Neural crest cell (in vitro differentiated cells): ENCODE measurements at regions not wholly inside any gene's neighbourhood (a gene's known extent, or its start where the extent isn't known, plus 50 kb on each side); places are given as distances from the start of the nearest gene placed in this dataset.

ENCODE experiments used
- DNase-seq: peaks from one replicate; pipeline ENCODE4 v3.0.0; 2021; ENCODE audit warnings: low read depth, mixed read lengths, low spot score
- H3K27ac Mint-ChIP-seq: one replicate; pipeline ENCODE4 v1.8.0; 2021; ENCODE audit warnings: mild to moderate bottlenecking, mixed read lengths; ENCODE audit not compliant: unreplicated experiment
- H3K27me3 Mint-ChIP-seq: 2 replicates; pipeline ENCODE4 v1.8.0; 2021; ENCODE audit warnings: low read depth, mild to moderate bottlenecking, mixed read lengths
- H3K36me3 Mint-ChIP-seq: 2 replicates; pipeline ENCODE4 v1.8.0; 2021; ENCODE audit warnings: low read depth, mild to moderate bottlenecking, mixed read lengths
- H3K4me1 Mint-ChIP-seq: 2 replicates; pipeline ENCODE4 v1.8.0; 2021; ENCODE audit warnings: mixed read lengths
- H3K4me3 Mint-ChIP-seq: one replicate; pipeline ENCODE4 v1.8.0; 2021; ENCODE audit warnings: mild to moderate bottlenecking, mixed read lengths
- H3K9me3 Mint-ChIP-seq: 2 replicates; pipeline ENCODE4 v1.8.0; 2021; ENCODE audit warnings: mixed read lengths
- TF ChIP-seq, protein P1 (sequence below): fragments of 200-600 bp; sonication (generic); conservative IDR thresholded peaks from 2 replicates; pipeline ENCODE4 v1.5.0; 2021; ENCODE audit warnings: antibody characterized with exemption, mild to moderate bottlenecking

DNA sequence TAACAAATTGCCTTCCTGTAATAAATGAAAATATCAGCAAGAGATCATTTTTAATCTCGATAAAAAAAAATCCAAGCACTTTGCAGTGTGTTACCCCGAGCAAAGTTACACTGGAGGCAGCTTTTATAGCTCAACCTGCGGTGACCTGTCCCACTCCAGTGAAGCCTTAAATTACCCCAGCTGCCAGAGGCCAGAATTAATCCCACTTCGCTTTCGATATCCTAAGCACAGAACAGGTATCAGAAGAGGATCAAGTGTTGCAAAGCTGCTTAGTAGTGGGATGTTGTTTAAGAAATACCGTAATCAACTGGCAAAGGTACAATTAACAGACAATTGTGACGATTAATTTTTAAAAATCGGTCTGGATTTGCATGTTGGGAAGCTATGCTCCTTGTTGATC is 314.0 kb downstream of the AGTPBP1 start:
- no peak overlapping the region for H3K4me3 Mint-ChIP-seq
- TF ChIP-seq, protein P1, sequence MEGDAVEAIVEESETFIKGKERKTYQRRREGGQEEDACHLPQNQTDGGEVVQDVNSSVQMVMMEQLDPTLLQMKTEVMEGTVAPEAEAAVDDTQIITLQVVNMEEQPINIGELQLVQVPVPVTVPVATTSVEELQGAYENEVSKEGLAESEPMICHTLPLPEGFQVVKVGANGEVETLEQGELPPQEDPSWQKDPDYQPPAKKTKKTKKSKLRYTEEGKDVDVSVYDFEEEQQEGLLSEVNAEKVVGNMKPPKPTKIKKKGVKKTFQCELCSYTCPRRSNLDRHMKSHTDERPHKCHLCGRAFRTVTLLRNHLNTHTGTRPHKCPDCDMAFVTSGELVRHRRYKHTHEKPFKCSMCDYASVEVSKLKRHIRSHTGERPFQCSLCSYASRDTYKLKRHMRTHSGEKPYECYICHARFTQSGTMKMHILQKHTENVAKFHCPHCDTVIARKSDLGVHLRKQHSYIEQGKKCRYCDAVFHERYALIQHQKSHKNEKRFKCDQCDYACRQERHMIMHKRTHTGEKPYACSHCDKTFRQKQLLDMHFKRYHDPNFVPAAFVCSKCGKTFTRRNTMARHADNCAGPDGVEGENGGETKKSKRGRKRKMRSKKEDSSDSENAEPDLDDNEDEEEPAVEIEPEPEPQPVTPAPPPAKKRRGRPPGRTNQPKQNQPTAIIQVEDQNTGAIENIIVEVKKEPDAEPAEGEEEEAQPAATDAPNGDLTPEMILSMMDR = no peak
- no peaks in the 10 kb centered on the region for H3K27me3 Mint-ChIP-seq
- peaks cover 56% of the 10 kb centered on the region for H3K4me1 Mint-ChIP-seq
- DNase-seq = no peak
- H3K9me3 Mint-ChIP-seq = peaks cover 6% of the 10 kb centered on the region
- peak overlapping the region; percentile 4 for H3K27ac Mint-ChIP-seq
- H3K36me3 Mint-ChIP-seq = no peaks in the 10 kb centered on the region

DNA sequence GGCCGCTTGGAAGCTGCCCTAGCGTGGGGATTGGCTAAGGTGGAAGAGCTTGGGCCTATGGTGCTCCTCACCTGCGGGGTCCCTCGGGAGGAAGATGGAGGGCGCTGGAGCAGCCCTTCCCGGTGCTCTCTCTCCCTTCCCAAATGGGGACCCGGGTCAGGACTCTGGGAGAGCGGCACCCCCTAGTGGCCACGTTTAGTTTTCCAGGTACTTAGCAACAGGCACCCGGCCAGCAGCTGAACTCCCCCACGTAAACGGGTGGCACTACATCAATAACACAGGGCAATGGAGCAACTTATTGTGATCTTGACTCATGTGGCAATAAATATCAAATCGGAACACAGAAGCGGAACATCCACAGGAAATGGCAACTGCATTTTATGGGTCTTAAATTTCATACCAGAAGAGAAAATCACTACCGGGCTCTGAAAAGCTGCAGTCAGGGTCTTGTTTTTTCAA is 316.6 kb downstream of the AGTPBP1 start:
- H3K4me1 Mint-ChIP-seq = peaks cover 52% of the 10 kb centered on the region

DNA sequence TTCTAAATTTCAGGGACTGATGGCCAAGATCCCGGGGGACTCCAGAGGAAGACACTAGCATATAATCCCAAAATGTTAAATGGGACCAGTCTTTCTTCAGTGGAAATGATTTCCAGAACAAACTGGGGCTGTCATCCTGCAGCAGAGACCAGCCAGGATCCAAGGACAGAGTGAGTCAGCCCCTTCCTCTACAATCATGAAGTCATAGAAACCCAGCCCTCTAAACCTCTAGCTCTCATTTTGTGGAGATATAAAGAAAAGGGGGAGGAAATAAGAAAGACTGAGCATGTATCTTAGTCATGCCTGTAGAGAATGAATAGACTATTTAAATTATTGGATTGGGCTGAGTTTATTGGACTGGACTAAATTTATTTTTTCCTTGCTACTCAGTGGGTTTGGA is 318.3 kb downstream of the AGTPBP1 start:
- peaks cover 5% of the 10 kb centered on the region for H3K9me3 Mint-ChIP-seq
- H3K4me1 Mint-ChIP-seq = peaks cover 40% of the 10 kb centered on the region

More for the DNA sequence above, 316.6 kb downstream of the AGTPBP1 start:
- Mint-ChIP-seq H3K4me3 (no peak overlapping the region), H3K9me3 (peaks cover 5% of the 10 kb centered on the region), H3K27ac (no peak overlapping the region), H3K36me3 (no peaks in the 10 kb centered on the region), H3K27me3 (no peaks in the 10 kb centered on the region)
- TF ChIP-seq, protein P1 = peak; percentile 79
- peak; percentile 83 for DNase-seq

DNA sequence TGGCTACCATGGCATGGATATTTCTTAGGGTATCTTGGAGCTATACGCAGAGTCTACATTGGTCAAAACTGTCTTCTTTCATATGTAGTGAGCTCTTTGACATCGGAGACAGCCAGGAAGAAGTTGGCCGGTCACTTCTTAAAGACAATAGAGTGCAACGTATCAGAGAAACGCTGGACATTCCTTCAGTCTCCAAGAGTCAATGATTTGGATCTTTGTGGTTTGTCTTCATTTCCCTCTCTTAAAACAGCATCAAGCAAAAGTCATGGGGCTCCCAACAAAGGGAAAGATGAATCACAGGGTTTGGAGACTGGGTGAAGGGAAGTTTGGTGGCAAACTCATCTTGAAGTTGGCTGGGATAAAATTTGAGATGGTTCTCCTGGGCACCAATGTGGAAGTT is 320.1 kb downstream of the AGTPBP1 start:
- Mint-ChIP-seq H3K27me3 (no peaks in the 10 kb centered on the region), H3K36me3 (no peaks in the 10 kb centered on the region), H3K9me3 (peaks cover 5% of the 10 kb centered on the region), H3K27ac (no peak overlapping the region), H3K4me1 (peaks cover 25% of the 10 kb centered on the region), H3K4me3 (no peak overlapping the region)
- no peak for DNase-seq
- TF ChIP-seq, protein P1 = no peak

More for the DNA sequence above, 318.3 kb downstream of the AGTPBP1 start:
- no peaks in the 10 kb centered on the region for H3K27me3 Mint-ChIP-seq
- no peak overlapping the region for H3K4me3 Mint-ChIP-seq
- no peak for DNase-seq
- no peaks in the 10 kb centered on the region for H3K36me3 Mint-ChIP-seq
- H3K27ac Mint-ChIP-seq = no peak overlapping the region
- TF ChIP-seq, protein P1 = no peak

DNA sequence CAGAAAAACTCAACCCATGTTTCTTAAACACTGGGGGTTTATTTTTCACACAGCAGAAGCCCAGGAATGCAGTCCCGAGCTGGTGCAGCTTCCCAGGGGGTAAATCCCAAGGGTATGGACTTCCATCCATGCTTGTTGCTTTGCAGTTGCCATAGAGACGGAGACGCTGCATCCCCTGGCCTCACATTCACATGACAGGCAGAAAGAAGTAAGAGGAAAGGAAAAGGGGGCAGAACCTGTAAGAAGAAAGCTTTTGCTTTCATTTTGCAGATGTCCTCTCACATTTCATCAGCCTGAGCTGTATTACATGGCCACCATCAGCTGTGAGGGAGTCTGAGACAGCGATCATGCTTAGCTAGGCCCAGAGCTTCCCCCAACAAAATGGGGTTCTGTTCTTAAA is 321.0 kb downstream of the AGTPBP1 start:
- Mint-ChIP-seq H3K4me1 (peaks cover 21% of the 10 kb centered on the region), H3K36me3 (no peaks in the 10 kb centered on the region), H3K27me3 (no peaks in the 10 kb centered on the region), H3K9me3 (peaks cover 5% of the 10 kb centered on the region), H3K27ac (peak overlapping the region; percentile 70), H3K4me3 (no peak overlapping the region)
- TF ChIP-seq, protein P1 = no peak
- DNase-seq = peak; percentile 4
